ENCODE measurements at regions not wholly inside any gene's neighbourhood (a gene's known extent, or its start where the extent isn't known, plus 50 kb on each side); places are given as distances from the start of the nearest gene placed in this dataset.

GRCh38 chr2:111219285-111219684, 98.6 kb downstream of the BCL2L11 start:
- Histone ChIP-seq H3K4me1 (ENCODE audit: control insufficient read depth in 1 of 2, insufficient read depth in 1 of 2, low read depth in 1 of 2, low read length in 1 of 2) (peaks cover 0 to 7% of the 10 kb centered on the region in 2 experiments), H3K9me3 (no peaks in the 10 kb centered on the region), H3K27ac (no peak overlapping the region), H3K27me3 (no peaks in the 10 kb centered on the region), H3K36me3 (no peaks in the 10 kb centered on the region), H3K4me3 (ENCODE audit: low read depth in 1 of 2, low read length in 1 of 2) (no peak overlapping the region)
- TF ChIP-seq CTCF (IDR thresholded peaks at IDR 0.05): no peak

DNA sequence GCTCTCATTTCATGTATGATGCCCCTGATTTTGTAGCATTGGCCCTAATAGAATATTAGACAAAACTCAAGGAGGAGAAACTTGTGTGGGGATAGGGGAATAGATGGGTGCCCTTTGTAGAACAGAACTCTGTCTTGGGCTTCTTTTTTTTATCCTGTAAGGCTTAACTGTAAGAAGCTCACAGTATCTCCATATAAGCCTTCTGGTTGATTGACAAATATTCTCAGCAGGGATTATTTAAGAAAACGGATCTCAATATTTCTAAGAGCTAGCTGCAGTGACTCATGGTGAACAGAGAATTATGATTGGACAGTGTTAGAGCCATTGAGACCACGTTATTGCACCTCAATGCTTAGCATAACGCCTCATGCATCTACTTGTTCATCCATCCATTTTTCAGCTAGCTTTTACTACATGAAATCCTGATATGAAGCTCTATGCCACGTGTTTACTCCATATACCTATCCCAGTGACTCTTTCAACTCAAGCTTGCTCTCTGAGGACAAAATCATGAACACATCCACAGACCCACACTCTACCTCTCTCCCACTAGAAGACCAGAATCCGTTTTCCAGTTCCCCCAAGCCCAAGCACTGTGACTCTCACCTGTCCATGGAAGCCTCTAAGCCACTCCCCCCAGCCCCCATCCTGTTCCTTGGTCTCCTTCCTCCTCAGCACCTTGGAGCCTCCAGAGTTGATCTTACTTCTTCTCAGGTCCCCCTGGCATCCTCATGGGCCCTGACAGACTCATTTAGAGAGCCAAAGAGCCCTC, 99.2 kb downstream of the BCL2L11 start:
- TF ChIP-seq CTCF (IDR thresholded peaks at IDR 0.05): no peak
- no peak overlapping the region for H3K4me3 ChIP-seq (ENCODE audit: low read depth in 1 of 2, low read length in 1 of 2)
- no peaks in the 10 kb centered on the region for H3K36me3 ChIP-seq
- no peak overlapping the region for H3K27ac ChIP-seq
- H3K27me3 ChIP-seq: no peaks in the 10 kb centered on the region
- peaks cover 0 to 7% of the 10 kb centered on the region in 2 experiments for H3K4me1 ChIP-seq (ENCODE audit: control insufficient read depth in 1 of 2, insufficient read depth in 1 of 2, low read depth in 1 of 2, low read length in 1 of 2)
- no peaks in the 10 kb centered on the region for H3K9me3 ChIP-seq

GRCh38 chr2:111220962-111221361, 100.2 kb downstream of the BCL2L11 start:
- Histone ChIP-seq H3K27me3 (no peaks in the 10 kb centered on the region), H3K9me3 (no peaks in the 10 kb centered on the region), H3K4me1 (ENCODE audit: control insufficient read depth in 1 of 2, insufficient read depth in 1 of 2, low read depth in 1 of 2, low read length in 1 of 2) (peaks cover 0 to 7% of the 10 kb centered on the region in 2 experiments), H3K36me3 (no peaks in the 10 kb centered on the region), H3K4me3 (ENCODE audit: low read depth in 1 of 2, low read length in 1 of 2) (no peak overlapping the region), H3K27ac (no peak overlapping the region)
- no peak for TF ChIP-seq CTCF (IDR thresholded peaks at IDR 0.05)

DNA sequence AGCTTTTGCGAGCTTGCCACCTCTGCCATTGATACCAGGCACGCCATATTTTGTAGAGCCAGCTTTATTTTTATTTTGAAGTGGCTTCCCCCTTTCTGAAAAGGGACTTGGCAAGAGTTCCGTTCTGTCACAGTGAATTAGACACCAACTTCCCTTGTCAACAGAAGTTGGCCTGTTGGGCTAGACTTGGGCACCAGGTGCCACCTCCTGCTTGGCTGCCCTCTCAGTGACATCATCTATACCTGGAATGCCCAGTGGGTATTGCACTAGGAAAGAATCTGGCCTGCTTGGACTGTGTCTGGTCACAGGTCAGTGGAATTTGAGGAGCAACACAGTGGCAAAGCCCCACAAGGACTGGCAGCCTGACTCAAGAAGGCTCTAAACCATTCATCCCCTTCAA, 101.0 kb downstream of the BCL2L11 start:
- peaks cover 3% of the 10 kb centered on the region for H3K27me3 ChIP-seq
- H3K36me3 ChIP-seq: no peaks in the 10 kb centered on the region
- no peak overlapping the region for H3K27ac ChIP-seq
- no peak for TF ChIP-seq CTCF (IDR thresholded peaks at IDR 0.05)
- H3K9me3 ChIP-seq: no peaks in the 10 kb centered on the region
- H3K4me1 ChIP-seq (ENCODE audit: control insufficient read depth in 1 of 2, insufficient read depth in 1 of 2, low read depth in 1 of 2, low read length in 1 of 2): peaks cover 0 to 7% of the 10 kb centered on the region in 2 experiments
- no peak overlapping the region for H3K4me3 ChIP-seq (ENCODE audit: low read depth in 1 of 2, low read length in 1 of 2)

DNA sequence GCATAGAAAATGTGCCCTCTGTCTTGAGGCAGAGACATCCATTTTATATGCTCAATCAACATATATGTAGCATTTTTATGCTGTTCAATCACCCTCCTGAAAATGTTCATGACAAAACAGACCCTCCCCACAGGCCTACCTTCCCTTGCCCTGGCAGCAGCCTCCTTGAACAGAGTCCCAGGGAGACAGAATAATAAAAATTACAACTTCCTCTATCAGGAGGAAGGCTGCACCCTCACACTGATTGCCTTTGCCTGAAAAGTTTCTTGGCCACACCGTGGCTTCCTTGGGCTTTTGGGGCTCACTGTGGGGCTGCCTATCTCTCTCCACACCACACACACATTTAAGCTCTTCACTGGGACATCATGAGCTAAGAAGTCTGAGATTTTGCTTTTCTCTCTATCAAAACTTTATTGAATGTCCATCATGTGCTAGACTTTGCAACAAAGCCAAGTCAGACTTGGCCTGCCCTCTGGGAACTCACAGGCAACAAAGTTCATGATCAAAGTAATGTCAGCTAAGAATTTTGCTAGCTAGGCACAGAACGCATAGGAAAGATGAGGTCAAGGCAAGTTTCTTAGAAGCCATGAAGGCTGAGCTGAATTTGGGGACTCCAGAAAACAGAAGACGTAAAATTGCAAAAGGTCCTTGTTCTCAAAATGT, 101.6 kb downstream of the BCL2L11 start:
- Histone ChIP-seq H3K27me3 (peaks cover 4% of the 10 kb centered on the region), H3K27ac (no peak overlapping the region), H3K4me3 (ENCODE audit: low read depth in 1 of 2, low read length in 1 of 2) (no peak overlapping the region), H3K4me1 (ENCODE audit: control insufficient read depth in 1 of 2, insufficient read depth in 1 of 2, low read depth in 1 of 2, low read length in 1 of 2) (peaks cover 0 to 7% of the 10 kb centered on the region in 2 experiments), H3K36me3 (no peaks in the 10 kb centered on the region), H3K9me3 (no peaks in the 10 kb centered on the region)
- no peak for TF ChIP-seq CTCF (IDR thresholded peaks at IDR 0.05)

Measured in neutrophil (primary cell).